ENCODE measurements at regions not wholly inside any gene's neighbourhood (a gene's known extent, or its start where the extent isn't known, plus 50 kb on each side); places are given as distances from the start of the nearest gene placed in this dataset.
"Not testable (repeated sequence)": the region's sequence is repeated elsewhere in the genome, so short reads cannot be mapped to it uniquely, and the experiment has no call there.

GRCh38 chr2:111400598-111401253, 280.0 kb downstream of the BCL2L11 start:
- POLR2A ChIA-PET, H3K27me3 Mint-ChIP-seq, H3K27ac Mint-ChIP-seq: not testable (repeated sequence)

GRCh38 chr2:111401270-111402140, 280.8 kb downstream of the BCL2L11 start:
- H3K9me3 ChIP-seq (ENCODE audit: low read length); POLR2A ChIA-PET; H3K4me3 Mint-ChIP-seq; H3K36me3 ChIP-seq (ENCODE audit: insufficient read depth, low read length); H3K4me1 Mint-ChIP-seq; DNase-seq; H3K4me3 ChIP-seq (ENCODE audit: low read length); H3K27ac ChIP-seq (ENCODE audit: low read depth, low read length); H3K9me3 Mint-ChIP-seq; H3K4me1 ChIP-seq (ENCODE audit: insufficient read depth, low read length); CTCF ChIA-PET; H3K27me3 ChIP-seq (ENCODE audit: insufficient read depth, low read length, poor library complexity, severe bottlenecking); H3K36me3 Mint-ChIP-seq; H3K27me3 Mint-ChIP-seq: not testable (repeated sequence)
- H3K27ac Mint-ChIP-seq, result peak overlapping the region in 1 of 8 donors; percentile 17

More at GRCh38 chr2:111400598-111401253, 280.0 kb downstream of the BCL2L11 start:
- H3K27me3 ChIP-seq (ENCODE audit: insufficient read depth, low read length, poor library complexity, severe bottlenecking); H3K27ac ChIP-seq (ENCODE audit: low read depth, low read length); DNase-seq; H3K9me3 ChIP-seq (ENCODE audit: low read length); H3K4me3 Mint-ChIP-seq; H3K4me1 ChIP-seq (ENCODE audit: insufficient read depth, low read length); H3K4me1 Mint-ChIP-seq; H3K9me3 Mint-ChIP-seq; CTCF ChIA-PET; H3K36me3 Mint-ChIP-seq; H3K4me3 ChIP-seq (ENCODE audit: low read length); H3K36me3 ChIP-seq (ENCODE audit: insufficient read depth, low read length): not testable (repeated sequence)

- H3K27me3 ChIP-seq (ENCODE audit: insufficient read depth, low read length, poor library complexity, severe bottlenecking); H3K4me3 Mint-ChIP-seq; H3K4me1 ChIP-seq (ENCODE audit: insufficient read depth, low read length); H3K27ac Mint-ChIP-seq; DNase-seq; H3K36me3 ChIP-seq (ENCODE audit: insufficient read depth, low read length); H3K4me1 Mint-ChIP-seq; H3K9me3 ChIP-seq (ENCODE audit: low read length); H3K27ac ChIP-seq (ENCODE audit: low read depth, low read length); H3K27me3 Mint-ChIP-seq; H3K9me3 Mint-ChIP-seq; POLR2A ChIA-PET; CTCF ChIA-PET; H3K4me3 ChIP-seq (ENCODE audit: low read length); H3K36me3 Mint-ChIP-seq: not testable (repeated sequence)
These were observed 281.7 kb downstream of the BCL2L11 start for GRCh38 chr2:111402450-111402849.

- H3K27ac Mint-ChIP-seq; DNase-seq; H3K27me3 ChIP-seq (ENCODE audit: insufficient read depth, low read length, poor library complexity, severe bottlenecking); H3K27ac ChIP-seq (ENCODE audit: low read depth, low read length); H3K4me3 Mint-ChIP-seq; CTCF ChIA-PET; H3K4me1 Mint-ChIP-seq; H3K9me3 Mint-ChIP-seq; H3K4me3 ChIP-seq (ENCODE audit: low read length); H3K27me3 Mint-ChIP-seq; POLR2A ChIA-PET; H3K36me3 Mint-ChIP-seq; H3K9me3 ChIP-seq (ENCODE audit: low read length); H3K36me3 ChIP-seq (ENCODE audit: insufficient read depth, low read length); H3K4me1 ChIP-seq (ENCODE audit: insufficient read depth, low read length): not testable (repeated sequence)
These were observed 282.6 kb downstream of the BCL2L11 start for GRCh38 chr2:111403287-111403686.

GRCh38 chr2:111406616-111407015, 285.9 kb downstream of the BCL2L11 start:
- H3K9me3 ChIP-seq (ENCODE audit: low read length); CTCF ChIA-PET; H3K4me1 Mint-ChIP-seq; H3K9me3 Mint-ChIP-seq; H3K27ac ChIP-seq (ENCODE audit: low read depth, low read length); H3K27ac Mint-ChIP-seq; H3K36me3 Mint-ChIP-seq; H3K27me3 ChIP-seq (ENCODE audit: insufficient read depth, low read length, poor library complexity, severe bottlenecking); H3K4me1 ChIP-seq (ENCODE audit: insufficient read depth, low read length); H3K36me3 ChIP-seq (ENCODE audit: insufficient read depth, low read length); H3K27me3 Mint-ChIP-seq; H3K4me3 Mint-ChIP-seq; H3K4me3 ChIP-seq (ENCODE audit: low read length); DNase-seq; POLR2A ChIA-PET: not testable (repeated sequence)

GRCh38 chr2:111407632-111408194, 287.0 kb downstream of the BCL2L11 start:
- H3K27me3 Mint-ChIP-seq; H3K4me3 ChIP-seq (ENCODE audit: low read length); H3K36me3 ChIP-seq (ENCODE audit: insufficient read depth, low read length); H3K4me1 ChIP-seq (ENCODE audit: insufficient read depth, low read length); H3K4me1 Mint-ChIP-seq; CTCF ChIA-PET; H3K36me3 Mint-ChIP-seq; H3K27me3 ChIP-seq (ENCODE audit: insufficient read depth, low read length, poor library complexity, severe bottlenecking); H3K9me3 ChIP-seq (ENCODE audit: low read length); H3K27ac ChIP-seq (ENCODE audit: low read depth, low read length); H3K27ac Mint-ChIP-seq; DNase-seq; H3K9me3 Mint-ChIP-seq; POLR2A ChIA-PET; H3K4me3 Mint-ChIP-seq: not testable (repeated sequence)

DNA sequence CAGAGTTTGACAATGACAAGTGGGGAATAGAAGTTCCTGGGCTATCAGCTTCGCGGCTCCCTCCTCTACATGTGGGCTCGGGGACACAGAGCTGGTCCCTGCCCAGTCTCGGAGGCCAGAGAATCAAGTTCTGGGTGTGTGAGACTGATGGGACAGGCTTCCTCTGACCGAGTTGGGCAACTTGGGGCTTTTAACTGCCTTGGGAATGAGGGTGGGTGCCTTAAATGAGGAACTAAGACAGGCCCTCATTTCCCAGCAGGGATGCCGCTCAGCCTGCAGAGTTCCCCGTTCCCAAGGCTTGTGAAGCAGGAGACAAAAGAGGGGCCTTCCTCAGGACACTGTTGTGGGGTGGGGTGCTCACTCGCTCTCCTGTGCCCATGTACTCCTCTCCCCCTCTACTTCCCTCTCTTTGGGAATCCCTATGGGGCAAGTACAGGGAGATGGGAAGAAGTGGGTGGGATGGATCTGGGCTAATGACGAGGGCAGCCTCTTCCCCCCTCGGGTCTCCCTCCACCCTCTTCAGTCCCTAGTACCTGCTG, 290.2 kb downstream of the BCL2L11 start:
- DNase-seq; H3K4me1 Mint-ChIP-seq; H3K27me3 Mint-ChIP-seq; H3K27ac ChIP-seq (ENCODE audit: low read depth, low read length); H3K4me3 Mint-ChIP-seq; H3K27me3 ChIP-seq (ENCODE audit: insufficient read depth, low read length, poor library complexity, severe bottlenecking); CTCF ChIA-PET; H3K27ac Mint-ChIP-seq; H3K4me1 ChIP-seq (ENCODE audit: insufficient read depth, low read length); H3K9me3 ChIP-seq (ENCODE audit: low read length); H3K9me3 Mint-ChIP-seq; H3K36me3 ChIP-seq (ENCODE audit: insufficient read depth, low read length); POLR2A ChIA-PET; H3K4me3 ChIP-seq (ENCODE audit: low read length); H3K36me3 Mint-ChIP-seq: not testable (repeated sequence)

- POLR2A ChIA-PET; H3K27me3 Mint-ChIP-seq; DNase-seq; H3K4me1 ChIP-seq (ENCODE audit: insufficient read depth, low read length); H3K9me3 Mint-ChIP-seq; H3K27ac ChIP-seq (ENCODE audit: low read depth, low read length); H3K4me3 ChIP-seq (ENCODE audit: low read length); H3K36me3 ChIP-seq (ENCODE audit: insufficient read depth, low read length); H3K27ac Mint-ChIP-seq; H3K9me3 ChIP-seq (ENCODE audit: low read length); H3K36me3 Mint-ChIP-seq; H3K4me3 Mint-ChIP-seq; CTCF ChIA-PET; H3K27me3 ChIP-seq (ENCODE audit: insufficient read depth, low read length, poor library complexity, severe bottlenecking): not testable (repeated sequence)
- peaks cover 0 to 11% (median 2%) of the 10 kb centered on the region in 3 donors for H3K4me1 Mint-ChIP-seq
These were observed 291.4 kb downstream of the BCL2L11 start for GRCh38 chr2:111411867-111412681.

All from CD8-positive, alpha-beta memory T cell (primary cell).